ENCODE measurements at regions not wholly inside any gene's neighbourhood (a gene's known extent, or its start where the extent isn't known, plus 50 kb on each side); places are given as distances from the start of the nearest gene placed in this dataset.

DNA sequence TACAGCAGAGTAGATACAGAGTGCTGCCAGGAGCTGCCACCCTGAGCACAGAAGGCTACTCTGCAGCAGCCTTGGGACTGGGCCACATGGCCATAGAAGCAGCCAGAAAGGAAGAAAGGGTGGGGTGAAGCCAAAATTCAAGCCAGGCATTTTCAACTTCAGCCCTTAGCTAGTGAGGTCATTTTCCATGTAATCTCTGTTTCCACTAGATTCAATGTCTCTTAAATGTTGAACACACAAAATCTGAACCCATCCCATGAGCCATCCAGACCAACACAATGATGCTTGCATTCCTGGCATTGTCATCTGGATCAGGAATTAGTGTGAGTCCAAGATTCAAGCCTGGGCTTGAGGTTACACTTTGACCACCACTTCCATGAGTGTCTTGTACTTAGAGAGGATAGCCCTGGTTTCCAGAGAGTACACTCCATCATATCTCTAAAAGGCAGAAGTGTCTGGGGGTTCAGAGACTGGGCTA lies 243.6 kb downstream of the OSR1 start:
- H3K4me1 ChIP-seq (ENCODE audit: control insufficient read depth in 4 of 4, insufficient read depth in 4 of 4, low read length in 3 of 4): no peaks in the 10 kb centered on the region
- H3K9ac ChIP-seq (ENCODE audit: low read depth in 1 of 2, low read length in 2 of 2): no peak overlapping the region
- no peaks in the 10 kb centered on the region for H3K36me3 ChIP-seq (ENCODE audit: control insufficient read depth in 4 of 4, insufficient read depth in 3 of 4, low read depth in 1 of 4, low read length in 3 of 4)
- no peak for DNase-seq (ENCODE audit: low spot score)
- no peaks in the 10 kb centered on the region for H3K9me3 ChIP-seq (ENCODE audit: control insufficient read depth in 4 of 4, low read length in 3 of 4)
- no peaks in the 10 kb centered on the region for H3K27me3 ChIP-seq (ENCODE audit: control insufficient read depth in 4 of 4, insufficient read depth in 4 of 4, low read length in 3 of 4)
- H3K27ac ChIP-seq (ENCODE audit: low read depth in 1 of 2, low read length in 2 of 2): no peak overlapping the region
- TF ChIP-seq, protein P1, sequence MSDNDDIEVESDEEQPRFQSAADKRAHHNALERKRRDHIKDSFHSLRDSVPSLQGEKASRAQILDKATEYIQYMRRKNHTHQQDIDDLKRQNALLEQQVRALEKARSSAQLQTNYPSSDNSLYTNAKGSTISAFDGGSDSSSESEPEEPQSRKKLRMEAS (IDR thresholded peaks at IDR 0.05): no peak
- TF ChIP-seq TAF1 (conservative IDR thresholded peaks at IDR 0.05) (no peak), FOXA1 (IDR thresholded peaks at IDR 0.05) (no peak), JUND (IDR thresholded peaks at IDR 0.05) (no peak), CTCF (IDR thresholded peaks at IDR 0.05; ENCODE audit: low read depth, low read length, missing input control) (no peak), HNF4G (IDR thresholded peaks at IDR 0.05) (no peak), ATF3 (IDR thresholded peaks at IDR 0.05) (no peak), FOXA2 (IDR thresholded peaks at IDR 0.05) (no peak), NR2F2 (IDR thresholded peaks at IDR 0.05) (no peak), EGR1 (IDR thresholded peaks at IDR 0.05; ENCODE audit: low read depth in 2 of 2) (no peak), HNF4A (conservative IDR thresholded peaks at IDR 0.05) (no peak), RXRA (IDR thresholded peaks at IDR 0.05) (no peak), SP1 (IDR thresholded peaks at IDR 0.05) (no peak), YY1 (IDR thresholded peaks at IDR 0.05) (no peak), RAD21 (IDR thresholded peaks at IDR 0.05) (no peak), GABPA (IDR thresholded peaks at IDR 0.05 in 1 of 2, conservative IDR thresholded peaks at IDR 0.05 in 1 of 2) (no peak)
- TF ChIP-seq, protein P2, sequence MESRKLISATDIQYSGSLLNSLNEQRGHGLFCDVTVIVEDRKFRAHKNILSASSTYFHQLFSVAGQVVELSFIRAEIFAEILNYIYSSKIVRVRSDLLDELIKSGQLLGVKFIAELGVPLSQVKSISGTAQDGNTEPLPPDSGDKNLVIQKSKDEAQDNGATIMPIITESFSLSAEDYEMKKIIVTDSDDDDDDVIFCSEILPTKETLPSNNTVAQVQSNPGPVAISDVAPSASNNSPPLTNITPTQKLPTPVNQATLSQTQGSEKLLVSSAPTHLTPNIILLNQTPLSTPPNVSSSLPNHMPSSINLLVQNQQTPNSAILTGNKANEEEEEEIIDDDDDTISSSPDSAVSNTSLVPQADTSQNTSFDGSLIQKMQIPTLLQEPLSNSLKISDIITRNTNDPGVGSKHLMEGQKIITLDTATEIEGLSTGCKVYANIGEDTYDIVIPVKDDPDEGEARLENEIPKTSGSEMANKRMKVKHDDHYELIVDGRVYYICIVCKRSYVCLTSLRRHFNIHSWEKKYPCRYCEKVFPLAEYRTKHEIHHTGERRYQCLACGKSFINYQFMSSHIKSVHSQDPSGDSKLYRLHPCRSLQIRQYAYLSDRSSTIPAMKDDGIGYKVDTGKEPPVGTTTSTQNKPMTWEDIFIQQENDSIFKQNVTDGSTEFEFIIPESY (IDR thresholded peaks at IDR 0.05): no peak
- TF ChIP-seq, protein P3, sequence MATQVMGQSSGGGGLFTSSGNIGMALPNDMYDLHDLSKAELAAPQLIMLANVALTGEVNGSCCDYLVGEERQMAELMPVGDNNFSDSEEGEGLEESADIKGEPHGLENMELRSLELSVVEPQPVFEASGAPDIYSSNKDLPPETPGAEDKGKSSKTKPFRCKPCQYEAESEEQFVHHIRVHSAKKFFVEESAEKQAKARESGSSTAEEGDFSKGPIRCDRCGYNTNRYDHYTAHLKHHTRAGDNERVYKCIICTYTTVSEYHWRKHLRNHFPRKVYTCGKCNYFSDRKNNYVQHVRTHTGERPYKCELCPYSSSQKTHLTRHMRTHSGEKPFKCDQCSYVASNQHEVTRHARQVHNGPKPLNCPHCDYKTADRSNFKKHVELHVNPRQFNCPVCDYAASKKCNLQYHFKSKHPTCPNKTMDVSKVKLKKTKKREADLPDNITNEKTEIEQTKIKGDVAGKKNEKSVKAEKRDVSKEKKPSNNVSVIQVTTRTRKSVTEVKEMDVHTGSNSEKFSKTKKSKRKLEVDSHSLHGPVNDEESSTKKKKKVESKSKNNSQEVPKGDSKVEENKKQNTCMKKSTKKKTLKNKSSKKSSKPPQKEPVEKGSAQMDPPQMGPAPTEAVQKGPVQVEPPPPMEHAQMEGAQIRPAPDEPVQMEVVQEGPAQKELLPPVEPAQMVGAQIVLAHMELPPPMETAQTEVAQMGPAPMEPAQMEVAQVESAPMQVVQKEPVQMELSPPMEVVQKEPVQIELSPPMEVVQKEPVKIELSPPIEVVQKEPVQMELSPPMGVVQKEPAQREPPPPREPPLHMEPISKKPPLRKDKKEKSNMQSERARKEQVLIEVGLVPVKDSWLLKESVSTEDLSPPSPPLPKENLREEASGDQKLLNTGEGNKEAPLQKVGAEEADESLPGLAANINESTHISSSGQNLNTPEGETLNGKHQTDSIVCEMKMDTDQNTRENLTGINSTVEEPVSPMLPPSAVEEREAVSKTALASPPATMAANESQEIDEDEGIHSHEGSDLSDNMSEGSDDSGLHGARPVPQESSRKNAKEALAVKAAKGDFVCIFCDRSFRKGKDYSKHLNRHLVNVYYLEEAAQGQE (IDR thresholded peaks at IDR 0.05): no peak
- no peak overlapping the region for H3K4me3 ChIP-seq (ENCODE audit: low read depth in 1 of 3, low read length in 3 of 3)

Measured in liver (tissue), 7 donors.